ENCODE measurements at regions not wholly inside any gene's neighbourhood (a gene's known extent, or its start where the extent isn't known, plus 50 kb on each side); places are given as distances from the start of the nearest gene placed in this dataset.

DNA sequence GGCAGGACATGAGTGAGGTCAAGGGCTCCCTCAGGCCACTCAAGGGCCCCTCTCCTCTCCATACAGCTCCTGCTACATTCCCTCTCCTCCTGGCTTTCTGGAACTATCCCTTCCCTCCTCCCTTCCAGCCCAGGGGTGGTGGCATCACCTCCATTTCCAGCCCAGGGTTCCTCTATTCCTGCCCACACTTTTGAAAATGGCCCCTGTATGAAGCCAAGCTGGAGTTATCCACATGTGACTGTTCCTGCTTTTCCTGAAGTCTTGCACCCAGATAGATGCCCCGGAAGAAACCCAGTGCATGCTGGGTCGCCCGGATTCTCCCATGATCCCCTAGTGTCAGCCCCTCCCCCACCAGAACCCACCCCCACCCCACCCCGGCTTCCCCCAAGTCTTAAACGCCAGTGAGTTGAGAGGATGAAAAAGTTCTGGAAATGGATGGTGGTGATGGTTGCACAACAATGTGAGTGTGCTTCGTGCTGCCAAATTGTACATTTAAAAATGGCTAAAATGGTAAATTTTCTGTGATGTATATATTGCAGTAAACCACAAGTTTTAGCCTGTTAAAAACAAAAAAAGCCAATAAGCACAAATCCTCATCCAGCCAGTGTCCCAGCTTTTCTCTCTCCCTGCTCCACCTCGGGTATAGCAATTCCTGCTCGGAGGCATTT is 136.9 kb downstream of the SCARB1 start:
- no peaks in the 10 kb centered on the region for H3K9me3 Mint-ChIP-seq (ENCODE audit: low read depth)
- DNase-seq (no peak), ATAC-seq (no peak)
- no peaks in the 10 kb centered on the region for H3K4me1 Mint-ChIP-seq
- H3K36me3 Mint-ChIP-seq (ENCODE audit: low read depth), result no peaks in the 10 kb centered on the region
- H3K27ac Mint-ChIP-seq, result no peak overlapping the region
- ChIA-PET CTCF (no interaction called here), POLR2A (no interaction called here)
- peaks cover 5% of the 10 kb centered on the region for H3K27me3 Mint-ChIP-seq
- intact Hi-C loops (cut with DNase I, micrococcal nuclease), result no loop called here
- H3K4me3 Mint-ChIP-seq, result no peak overlapping the region

DNA sequence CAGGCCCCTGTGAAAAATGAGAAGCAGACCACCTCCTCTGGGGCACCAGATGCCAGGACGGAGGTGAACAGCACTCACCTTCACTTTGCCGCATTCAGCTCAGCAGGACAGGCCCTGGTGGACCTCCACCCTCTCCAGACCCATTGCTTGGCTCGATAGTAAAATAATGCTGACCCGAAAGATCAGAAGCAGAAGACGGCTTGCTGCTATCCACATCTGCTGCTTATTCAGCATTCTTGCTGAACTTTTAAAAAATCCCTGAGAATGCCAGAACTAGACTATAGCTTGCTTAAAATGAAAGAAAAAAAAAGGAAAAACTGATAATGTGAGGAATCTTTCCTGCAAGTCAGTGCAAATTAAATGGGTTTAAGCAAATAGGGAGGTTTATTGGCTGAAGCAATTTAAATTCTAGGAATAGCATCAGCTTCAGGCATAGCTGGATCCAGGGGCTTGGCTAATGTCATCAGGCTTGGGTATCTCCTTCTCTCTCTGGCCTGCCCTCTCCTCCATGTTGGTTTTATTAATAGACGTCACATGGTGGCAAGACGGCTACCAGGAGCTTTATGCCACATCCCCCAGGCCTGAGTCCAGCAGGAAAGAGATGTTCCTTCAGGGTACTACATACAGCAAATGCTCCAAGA is 137.9 kb downstream of the SCARB1 start:
- intact Hi-C loops (cut with DNase I, micrococcal nuclease), result no loop called here
- Mint-ChIP-seq H3K36me3 (ENCODE audit: low read depth) (no peaks in the 10 kb centered on the region), H3K27ac (no peak overlapping the region), H3K4me3 (no peak overlapping the region), H3K27me3 (peaks cover 5% of the 10 kb centered on the region), H3K4me1 (no peaks in the 10 kb centered on the region), H3K9me3 (ENCODE audit: low read depth) (no peaks in the 10 kb centered on the region)
- CTCF ChIA-PET, result no interaction called here
- DNase-seq (no peak), ATAC-seq (no peak)
- POLR2A ChIA-PET, result interaction anchor here (0.7 kb wide), 1 partner anchor 8 kb away, joined by 9 read pairs; no protein-coding TSS in a partner anchor

GRCh38 chr12:124725099-124725498 is 138.6 kb downstream of the SCARB1 start:
- CTCF ChIA-PET, result no interaction called here
- ATAC-seq, result no peak

GRCh38 chr12:124722878-124723277 is 140.8 kb downstream of the SCARB1 start:
- ATAC-seq (no peak), DNase-seq (no peak)
- intact Hi-C loops (cut with DNase I, micrococcal nuclease), result no loop called here
- Mint-ChIP-seq H3K4me1 (no peaks in the 10 kb centered on the region), H3K36me3 (ENCODE audit: low read depth) (no peaks in the 10 kb centered on the region), H3K9me3 (ENCODE audit: low read depth) (no peaks in the 10 kb centered on the region), H3K4me3 (no peak overlapping the region), H3K27me3 (peaks cover 5% of the 10 kb centered on the region), H3K27ac (no peak overlapping the region)
- POLR2A ChIA-PET, result no interaction called here
- CTCF ChIA-PET, result no interaction called here

More at GRCh38 chr12:124725099-124725498, 138.6 kb downstream of the SCARB1 start:
- H3K4me3 Mint-ChIP-seq, result no peak overlapping the region
- no peak overlapping the region for H3K27ac Mint-ChIP-seq
- DNase-seq, result no peak
- intact Hi-C loops (cut with DNase I, micrococcal nuclease), result no loop called here
- no peaks in the 10 kb centered on the region for H3K9me3 Mint-ChIP-seq (ENCODE audit: low read depth)
- H3K4me1 Mint-ChIP-seq, result no peaks in the 10 kb centered on the region
- POLR2A ChIA-PET, result no interaction called here
- peaks cover 5% of the 10 kb centered on the region for H3K27me3 Mint-ChIP-seq
- H3K36me3 Mint-ChIP-seq (ENCODE audit: low read depth), result no peaks in the 10 kb centered on the region

GRCh38 chr12:124721501-124722162 is 142.0 kb downstream of the SCARB1 start:
- intact Hi-C loops (cut with DNase I, micrococcal nuclease), result no loop called here
- no peak overlapping the region for H3K4me3 Mint-ChIP-seq
- H3K4me1 Mint-ChIP-seq, result no peaks in the 10 kb centered on the region
- ChIA-PET CTCF (interaction anchor here (0.7 kb wide), 1 partner anchor 9 kb away, joined by 3 read pairs; no protein-coding TSS in a partner anchor), POLR2A (no interaction called here)
- no peak overlapping the region for H3K27ac Mint-ChIP-seq
- H3K36me3 Mint-ChIP-seq (ENCODE audit: low read depth), result no peaks in the 10 kb centered on the region
- H3K27me3 Mint-ChIP-seq, result peaks cover 2% of the 10 kb centered on the region
- DNase-seq (no peak), ATAC-seq (no peak)
- H3K9me3 Mint-ChIP-seq (ENCODE audit: low read depth), result no peaks in the 10 kb centered on the region

DNA sequence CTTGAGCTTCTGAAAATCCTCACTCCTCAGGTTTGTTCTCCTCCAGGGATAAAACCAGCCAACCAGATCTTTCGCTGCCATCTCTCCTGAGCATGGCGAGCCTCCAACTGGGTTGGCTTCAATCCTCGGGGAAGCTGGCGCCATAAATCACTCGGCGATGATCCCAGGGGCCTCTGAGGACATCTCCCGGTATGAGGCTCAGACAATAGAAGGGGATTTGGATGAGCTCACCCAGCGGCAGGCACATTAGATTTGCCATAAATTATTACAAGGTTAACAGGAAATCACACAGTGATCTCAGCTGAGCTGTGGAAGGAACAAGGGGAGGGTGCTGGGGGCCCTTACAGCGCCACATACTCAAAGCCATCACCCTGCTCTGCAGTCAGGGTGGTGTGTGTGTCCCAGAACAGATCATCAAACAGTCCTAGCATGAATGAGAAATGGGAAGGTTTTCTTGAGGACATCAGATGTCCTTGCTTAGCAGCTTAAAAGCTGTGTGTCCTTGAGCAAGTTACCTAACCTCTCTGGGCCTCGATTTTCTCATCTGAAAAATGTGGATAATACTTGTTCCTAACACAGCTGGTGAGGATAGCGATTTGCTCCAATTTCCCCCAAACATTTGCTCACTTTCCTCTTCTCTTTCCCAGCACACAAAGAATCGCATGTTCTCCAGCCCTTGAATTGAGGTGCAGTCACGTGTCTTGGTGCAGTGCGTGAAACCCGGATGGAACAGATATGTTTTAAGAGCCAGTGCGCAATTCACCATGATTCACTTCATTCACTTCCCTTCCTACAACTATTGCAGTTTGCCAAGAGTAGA is 142.8 kb downstream of the SCARB1 start:
- H3K27ac Mint-ChIP-seq, result no peak overlapping the region
- CTCF ChIA-PET, result interaction anchor here (0.7 to 1.1 kb wide), 2 partner anchors 10 to 20 kb away, joined by 3 read pairs; no protein-coding TSS in a partner anchor
- ATAC-seq, result no peak

DNA sequence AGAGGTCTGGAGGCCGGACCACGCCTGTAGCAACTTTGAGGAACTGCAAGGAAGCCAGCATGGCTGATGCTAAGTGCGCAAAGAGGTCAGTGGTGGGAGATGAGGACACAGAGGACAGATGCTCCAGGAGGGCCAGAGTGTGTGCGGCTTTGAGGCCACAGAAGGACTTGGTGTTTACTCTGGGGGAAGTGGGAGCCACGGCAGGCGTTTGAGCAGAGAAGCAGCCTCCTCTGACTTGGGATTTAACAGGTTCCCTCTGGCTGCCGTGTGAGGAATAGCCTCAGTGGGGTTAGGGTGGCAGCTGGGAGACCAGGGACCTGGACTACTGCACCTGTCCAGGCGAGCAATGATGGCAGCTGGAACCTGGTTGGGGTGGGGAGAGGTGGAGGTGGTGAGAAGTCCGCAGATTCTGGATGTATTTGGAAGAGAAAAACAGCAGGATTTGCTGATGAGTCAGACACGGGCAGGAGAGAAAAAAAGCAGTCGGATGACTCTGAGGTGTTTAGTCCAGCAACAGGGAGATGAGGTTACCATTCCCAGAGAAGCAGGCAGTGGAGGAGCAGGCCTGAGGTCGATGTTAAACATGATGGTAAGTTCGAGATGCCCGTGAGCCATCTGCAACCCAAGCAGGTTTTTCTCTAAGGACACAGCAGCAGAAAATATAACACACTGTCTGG is 143.5 kb downstream of the SCARB1 start:
- Mint-ChIP-seq H3K27me3 (peaks cover 2% of the 10 kb centered on the region), H3K36me3 (ENCODE audit: low read depth) (no peaks in the 10 kb centered on the region), H3K4me1 (no peaks in the 10 kb centered on the region), H3K27ac (no peak overlapping the region), H3K9me3 (ENCODE audit: low read depth) (no peaks in the 10 kb centered on the region), H3K4me3 (no peak overlapping the region)
- ChIA-PET POLR2A (no interaction called here), CTCF (interaction anchor here (1.1 kb wide), 1 partner anchor 20 kb away, joined by 3 read pairs; no protein-coding TSS in a partner anchor)
- intact Hi-C loops (cut with DNase I, micrococcal nuclease), result no loop called here
- DNase-seq (no peak), ATAC-seq (no peak)

More for the DNA sequence above, 142.8 kb downstream of the SCARB1 start:
- Mint-ChIP-seq H3K9me3 (ENCODE audit: low read depth) (no peaks in the 10 kb centered on the region), H3K27me3 (no peaks in the 10 kb centered on the region), H3K4me3 (no peak overlapping the region), H3K4me1 (no peaks in the 10 kb centered on the region), H3K36me3 (ENCODE audit: low read depth) (no peaks in the 10 kb centered on the region)
- intact Hi-C loops (cut with DNase I, micrococcal nuclease), result no loop called here
- POLR2A ChIA-PET, result no interaction called here
- DNase-seq, result no peak

GRCh38 chr12:124719231-124719630 is 144.4 kb downstream of the SCARB1 start:
- DNase-seq, result no peak
- intact Hi-C loops (cut with DNase I, micrococcal nuclease), result no loop called here
- H3K27ac Mint-ChIP-seq, result no peak overlapping the region
- H3K4me1 Mint-ChIP-seq, result peaks cover 7% of the 10 kb centered on the region
- no peaks in the 10 kb centered on the region for H3K9me3 Mint-ChIP-seq (ENCODE audit: low read depth)
- H3K4me3 Mint-ChIP-seq, result no peak overlapping the region
- no peak for ATAC-seq
- POLR2A ChIA-PET, result no interaction called here
- peaks cover 2% of the 10 kb centered on the region for H3K27me3 Mint-ChIP-seq
- H3K36me3 Mint-ChIP-seq (ENCODE audit: low read depth), result no peaks in the 10 kb centered on the region
- CTCF ChIA-PET, result interaction anchor here (0.7 kb wide), 1 partner anchor 64 kb away, joined by 3 read pairs; no protein-coding TSS in a partner anchor

DNA sequence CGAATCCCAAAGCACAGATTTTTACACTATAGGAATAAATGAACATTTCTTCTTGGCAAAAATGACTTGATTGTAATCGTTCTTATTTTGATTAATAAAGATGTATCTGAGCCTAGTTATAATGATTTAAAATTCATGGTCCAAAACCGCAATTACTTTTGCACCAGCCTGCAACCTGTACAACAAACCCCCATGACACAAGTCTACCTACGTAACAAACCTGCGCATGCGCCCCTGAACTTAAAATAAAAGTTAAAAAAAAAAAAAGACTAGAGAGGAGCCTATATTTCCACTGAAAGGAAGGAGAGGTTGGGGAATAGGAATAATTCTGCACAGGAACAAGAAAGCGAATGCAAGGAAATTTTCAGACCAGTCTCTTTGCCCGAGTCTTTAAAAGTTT is 145.2 kb downstream of the SCARB1 start:
- H3K27me3 Mint-ChIP-seq, result peaks cover 2% of the 10 kb centered on the region
- peaks cover 14% of the 10 kb centered on the region for H3K4me1 Mint-ChIP-seq
- no peaks in the 10 kb centered on the region for H3K9me3 Mint-ChIP-seq (ENCODE audit: low read depth)
- intact Hi-C loops (cut with DNase I, micrococcal nuclease), result no loop called here
- no peaks in the 10 kb centered on the region for H3K36me3 Mint-ChIP-seq (ENCODE audit: low read depth)
- H3K27ac Mint-ChIP-seq, result no peak overlapping the region
- ChIA-PET CTCF (no interaction called here), POLR2A (no interaction called here)
- no peak overlapping the region for H3K4me3 Mint-ChIP-seq
- DNase-seq, result no peak
- no peak for ATAC-seq

DNA sequence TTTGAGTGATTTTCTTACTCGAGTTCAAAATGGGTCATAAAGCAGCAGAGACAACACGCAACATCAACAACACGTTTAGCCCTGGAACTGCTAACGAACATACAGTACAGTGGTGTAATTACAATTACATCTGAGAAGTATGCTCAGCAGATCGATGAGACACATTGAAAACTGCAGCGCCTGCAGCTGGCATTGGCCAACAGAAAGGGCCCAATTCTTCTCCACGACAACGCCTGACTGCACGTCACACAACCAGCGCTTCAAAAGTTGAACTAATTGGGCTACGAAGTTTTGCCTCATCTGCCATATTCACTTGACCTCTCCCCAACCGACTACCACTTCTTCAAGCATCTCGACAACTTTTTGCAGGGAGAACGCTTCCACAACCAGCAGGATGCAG is 145.6 kb downstream of the SCARB1 start:
- Mint-ChIP-seq H3K9me3 (ENCODE audit: low read depth) (no peaks in the 10 kb centered on the region), H3K27me3 (peaks cover 2% of the 10 kb centered on the region), H3K27ac (no peak overlapping the region), H3K36me3 (ENCODE audit: low read depth) (no peaks in the 10 kb centered on the region), H3K4me3 (no peak overlapping the region), H3K4me1 (peaks cover 19% of the 10 kb centered on the region)
- ATAC-seq, result no peak
- intact Hi-C loops (cut with DNase I, micrococcal nuclease), result no loop called here
- CTCF ChIA-PET, result no interaction called here
- DNase-seq, result no peak
- POLR2A ChIA-PET, result no interaction called here

GRCh38 chr12:124717318-124717717 is 146.3 kb downstream of the SCARB1 start:
- intact Hi-C loops (cut with DNase I, micrococcal nuclease), result no loop called here
- CTCF ChIA-PET, result interaction anchor here (0.6 kb wide), 1 partner anchor 54 kb away, joined by 3 read pairs; no protein-coding TSS in a partner anchor
- no peaks in the 10 kb centered on the region for H3K9me3 Mint-ChIP-seq (ENCODE audit: low read depth)

More at GRCh38 chr12:124717318-124717717, 146.3 kb downstream of the SCARB1 start:
- no peaks in the 10 kb centered on the region for H3K36me3 Mint-ChIP-seq (ENCODE audit: low read depth)
- H3K27me3 Mint-ChIP-seq, result peaks cover 2% of the 10 kb centered on the region
- POLR2A ChIA-PET, result no interaction called here
- DNase-seq, result no peak
- H3K4me1 Mint-ChIP-seq, result peaks cover 22% of the 10 kb centered on the region
- no peak overlapping the region for H3K4me3 Mint-ChIP-seq
- no peak for ATAC-seq
- H3K27ac Mint-ChIP-seq, result no peak overlapping the region

All from activated CD4-positive, alpha-beta T cell treated with anti-CD3 and anti-CD28 coated beads for 36 hours (primary cell).